ENCODE measurements at regions not wholly inside any gene's neighbourhood (a gene's known extent, or its start where the extent isn't known, plus 50 kb on each side); places are given as distances from the start of the nearest gene placed in this dataset.

GRCh38 chr12:94768398-94769046 lies 118.2 kb upstream of the TMCC3 start:
- no peaks in the 10 kb centered on the region for H3K27me3 ChIP-seq (replicated peaks in 1 of 7)
- 15 to 29% (median 26%) methylated on average over 7 of the region's 7 CpGs for WGBS, 5 donors
- H3K36me3 ChIP-seq: no peaks in the 10 kb centered on the region
- peaks cover 0 to under 1% (median 0%) of the 10 kb centered on the region in 8 donors for H3K9me3 ChIP-seq
- DNase-seq: no peak
- peak overlapping the region in 7 of 8 donors; percentile 8 to 60 (median 23) for H3K4me3 ChIP-seq
- peaks cover 10 to 60% (median 38%) of the 10 kb centered on the region in 6 donors for H3K4me1 ChIP-seq
- no peak for TF ChIP-seq POLR2A (IDR thresholded peaks at IDR 0.05)
- TF ChIP-seq CTCF (IDR thresholded peaks at IDR 0.05 in 8 of 11, conservative IDR thresholded peaks at IDR 0.05 in 3 of 11): no peak
- TF ChIP-seq POLR2AphosphoS5 (IDR thresholded peaks at IDR 0.05): no peak
- H3K27ac ChIP-seq: peak overlapping the region in 5 of 8 donors; percentile 23 to 78 (median 62)
- intact Hi-C loops (cut with DNase I; ENCODE audit: low total_unique reads): loop anchor here (10.0 kb wide), 1 partner anchor 224 kb away; no protein-coding TSS in a partner anchor

- DNase-seq: no peak
- intact Hi-C loops (cut with DNase I; ENCODE audit: low total_unique reads): loop anchor here (10.0 kb wide), 1 partner anchor 223 kb away; no protein-coding TSS in a partner anchor
- TF ChIP-seq POLR2A (IDR thresholded peaks at IDR 0.05) (no peak), POLR2AphosphoS5 (IDR thresholded peaks at IDR 0.05) (no peak), CTCF (IDR thresholded peaks at IDR 0.05 in 8 of 11, conservative IDR thresholded peaks at IDR 0.05 in 3 of 11) (no peak)
- Histone ChIP-seq H3K9me3 (no peaks in the 10 kb centered on the region), H3K27me3 (replicated peaks in 1 of 7) (no peaks in the 10 kb centered on the region), H3K4me3 (no peak overlapping the region), H3K4me1 (peaks cover 14 to 65% (median 44%) of the 10 kb centered on the region in 6 donors), H3K36me3 (no peaks in the 10 kb centered on the region), H3K27ac (peak overlapping the region in 4 of 8 donors; percentile 54 to 78 (median 64))
- WGBS, 5 donors: 75 to 85% (median 84%) methylated on average over 5 of the region's 5 CpGs
These were observed 117.6 kb upstream of the TMCC3 start for GRCh38 chr12:94767956-94768355.

- Histone ChIP-seq H3K36me3 (no peaks in the 10 kb centered on the region), H3K4me3 (no peak overlapping the region), H3K27ac (no peak overlapping the region), H3K4me1 (peaks cover 19 to 76% (median 53%) of the 10 kb centered on the region in 6 donors), H3K27me3 (replicated peaks in 1 of 7) (no peaks in the 10 kb centered on the region), H3K9me3 (no peaks in the 10 kb centered on the region)
- intact Hi-C loops (cut with DNase I; ENCODE audit: low total_unique reads): loop anchor here (10.0 kb wide), 1 partner anchor 222 kb away; no protein-coding TSS in a partner anchor
- DNase-seq: no peak
- no peak for TF ChIP-seq CTCF (IDR thresholded peaks at IDR 0.05 in 8 of 11, conservative IDR thresholded peaks at IDR 0.05 in 3 of 11)
- TF ChIP-seq POLR2A (IDR thresholded peaks at IDR 0.05): no peak
- no peak for TF ChIP-seq POLR2AphosphoS5 (IDR thresholded peaks at IDR 0.05)
- 95 to 100% (median 98%) methylated on average over 1 of the region's 1 CpG for WGBS, 5 donors
These were observed 116.0 kb upstream of the TMCC3 start for GRCh38 chr12:94766397-94766796.

DNA sequence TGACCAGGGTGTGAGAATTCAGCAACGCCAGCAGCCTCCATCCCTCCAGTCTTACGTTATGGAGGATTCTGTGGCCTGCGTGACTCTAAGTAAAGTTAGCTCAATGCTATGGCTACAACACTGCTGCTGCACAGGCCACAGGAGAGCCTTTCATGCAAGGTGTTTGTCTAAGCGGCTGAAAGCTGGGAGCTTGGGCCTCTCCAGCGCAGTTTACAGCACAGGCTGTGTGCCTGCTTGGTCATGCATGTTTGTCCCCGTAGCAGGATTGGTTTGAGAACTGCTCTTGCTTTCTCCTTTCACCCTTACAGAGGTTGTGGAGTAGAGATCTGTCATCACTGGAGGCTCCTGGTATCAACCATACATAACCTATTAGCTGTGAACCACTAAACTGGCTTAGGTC lies 113.1 kb upstream of the TMCC3 start:
- H3K4me1 ChIP-seq: peaks cover 6 to 51% (median 35%) of the 10 kb centered on the region in 6 donors
- intact Hi-C loops (cut with DNase I; ENCODE audit: low total_unique reads): loop anchor here (10.0 kb wide), 1 partner anchor 219 kb away; no protein-coding TSS in a partner anchor
- TF ChIP-seq POLR2A (IDR thresholded peaks at IDR 0.05) (no peak), CTCF (IDR thresholded peaks at IDR 0.05 in 8 of 11, conservative IDR thresholded peaks at IDR 0.05 in 3 of 11) (no peak), POLR2AphosphoS5 (IDR thresholded peaks at IDR 0.05) (no peak)
- no peaks in the 10 kb centered on the region for H3K27me3 ChIP-seq (replicated peaks in 1 of 7)
- H3K27ac ChIP-seq: peak overlapping the region in 3 of 8 donors; percentile 54 to 66 (median 63)
- H3K36me3 ChIP-seq: no peaks in the 10 kb centered on the region
- H3K4me3 ChIP-seq: no peak overlapping the region
- WGBS, 5 donors: 93 to 97% (median 94%) methylated on average over 6 of the region's 6 CpGs
- no peaks in the 10 kb centered on the region for H3K9me3 ChIP-seq
- no peak for DNase-seq
